Glutamatergic neuron (in vitro differentiated cells): ENCODE measurements at regions not wholly inside any gene's neighbourhood (a gene's known extent, or its start where the extent isn't known, plus 50 kb on each side); places are given as distances from the start of the nearest gene placed in this dataset.

Experiments
- DNase-seq: peaks from one replicate; pipeline ENCODE4 v3.0.0; 2022
- H3K27ac Mint-ChIP-seq: one replicate; pipeline ENCODE4 v1.8.0; 2020; ENCODE audit warnings: mild to moderate bottlenecking, mixed read lengths, inconsistent platforms; ENCODE audit not compliant: unreplicated experiment
- H3K27me3 Mint-ChIP-seq: one replicate; pipeline ENCODE4 v1.8.0; 2020; ENCODE audit warnings: mild to moderate bottlenecking, moderate library complexity, mixed read lengths, inconsistent platforms; ENCODE audit not compliant: unreplicated experiment
- H3K36me3 Mint-ChIP-seq: one replicate; pipeline ENCODE4 v1.8.0; 2020; ENCODE audit warnings: mild to moderate bottlenecking, mixed read lengths, inconsistent platforms; ENCODE audit not compliant: unreplicated experiment
- H3K4me1 Mint-ChIP-seq: one replicate; pipeline ENCODE4 v1.8.0; 2020; ENCODE audit warnings: mild to moderate bottlenecking, low read depth, mixed read lengths, inconsistent platforms; ENCODE audit not compliant: unreplicated experiment
- H3K4me3 Mint-ChIP-seq: one replicate; pipeline ENCODE4 v1.8.0; 2020; ENCODE audit warnings: mild to moderate bottlenecking, mixed read lengths, inconsistent platforms; ENCODE audit not compliant: unreplicated experiment
- H3K9me3 Mint-ChIP-seq: one replicate; pipeline ENCODE4 v1.8.0; 2020; ENCODE audit warnings: mild to moderate bottlenecking, moderate library complexity, mixed read lengths, inconsistent platforms; ENCODE audit not compliant: unreplicated experiment
- CTCF ChIP-seq: fragments of 200-600 bp; sonication (generic); IDR thresholded peaks from one replicate; pipeline ENCODE4 v1.5.0; 2021; ENCODE audit not compliant: partially characterized antibody, unreplicated experiment

DNA sequence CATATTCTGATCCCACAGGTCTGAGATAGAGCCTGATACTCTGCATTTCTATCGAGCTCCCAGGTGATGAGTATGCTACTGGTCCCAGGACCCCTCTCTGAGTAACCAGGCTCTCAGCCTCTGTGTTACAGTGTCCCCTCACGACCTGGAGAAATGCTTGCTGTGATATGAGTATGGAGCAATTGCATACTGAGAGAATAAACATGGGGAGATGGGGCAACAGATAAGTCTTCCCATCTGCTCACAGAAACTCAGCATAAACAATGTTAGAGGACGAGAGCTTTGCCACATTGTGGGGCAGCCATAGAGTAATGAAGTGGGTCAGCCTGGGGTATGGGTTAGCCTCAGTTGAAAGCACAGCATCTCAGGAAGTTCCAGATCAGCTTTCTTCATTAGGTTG is 82.6 kb upstream of the HS3ST1 start:
- H3K36me3 Mint-ChIP-seq: no peaks in the 10 kb centered on the region
- H3K27ac Mint-ChIP-seq: no peak overlapping the region

GRCh38 chr4:11507920-11508319 is 79.2 kb upstream of the HS3ST1 start:
- H3K27ac Mint-ChIP-seq: no peak overlapping the region
- DNase-seq: no peak
- H3K27me3 Mint-ChIP-seq: peaks cover 4% of the 10 kb centered on the region
- H3K36me3 Mint-ChIP-seq: no peaks in the 10 kb centered on the region
- H3K4me3 Mint-ChIP-seq: no peak overlapping the region
- TF ChIP-seq CTCF: no peak
- peaks cover 9% of the 10 kb centered on the region for H3K4me1 Mint-ChIP-seq
- peaks cover 4% of the 10 kb centered on the region for H3K9me3 Mint-ChIP-seq

More for the DNA sequence above, 82.6 kb upstream of the HS3ST1 start:
- Mint-ChIP-seq H3K4me1 (peaks cover 2% of the 10 kb centered on the region), H3K4me3 (no peak overlapping the region), H3K27me3 (peaks cover 3% of the 10 kb centered on the region), H3K9me3 (no peaks in the 10 kb centered on the region)
- DNase-seq: no peak
- TF ChIP-seq CTCF: no peak

DNA sequence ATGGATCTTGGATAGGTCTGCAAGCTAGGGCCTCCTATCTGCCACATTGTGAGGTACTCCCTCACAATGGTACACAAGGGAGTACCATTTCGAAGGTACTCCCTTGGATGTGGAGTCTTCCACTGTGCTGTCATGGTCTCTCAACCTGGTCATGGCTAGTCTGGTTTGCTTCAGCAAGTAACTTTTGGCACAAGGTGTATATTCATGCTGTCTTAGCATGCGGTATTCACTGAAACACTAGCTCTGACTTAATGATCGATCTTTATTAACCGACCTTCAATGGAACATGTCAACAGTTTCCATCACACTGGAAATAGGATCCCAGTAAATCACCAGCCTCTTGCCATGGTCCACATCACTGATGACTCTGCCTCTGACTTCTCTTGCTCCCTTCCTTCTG is 77.5 kb upstream of the HS3ST1 start:
- H3K4me3 Mint-ChIP-seq: no peak overlapping the region
- no peak for DNase-seq
- no peak overlapping the region for H3K27ac Mint-ChIP-seq
- peaks cover 12% of the 10 kb centered on the region for H3K4me1 Mint-ChIP-seq
- peaks cover 5% of the 10 kb centered on the region for H3K27me3 Mint-ChIP-seq
- peaks cover 7% of the 10 kb centered on the region for H3K9me3 Mint-ChIP-seq
- no peaks in the 10 kb centered on the region for H3K36me3 Mint-ChIP-seq
- TF ChIP-seq CTCF: no peak

GRCh38 chr4:11505221-11505971 is 76.7 kb upstream of the HS3ST1 start:
- H3K36me3 Mint-ChIP-seq: no peaks in the 10 kb centered on the region
- peaks cover 7% of the 10 kb centered on the region for H3K9me3 Mint-ChIP-seq
- H3K27ac Mint-ChIP-seq: no peak overlapping the region
- no peak for DNase-seq
- H3K4me3 Mint-ChIP-seq: no peak overlapping the region
- no peak for TF ChIP-seq CTCF
- H3K4me1 Mint-ChIP-seq: peaks cover 10% of the 10 kb centered on the region
- H3K27me3 Mint-ChIP-seq: peaks cover 5% of the 10 kb centered on the region

DNA sequence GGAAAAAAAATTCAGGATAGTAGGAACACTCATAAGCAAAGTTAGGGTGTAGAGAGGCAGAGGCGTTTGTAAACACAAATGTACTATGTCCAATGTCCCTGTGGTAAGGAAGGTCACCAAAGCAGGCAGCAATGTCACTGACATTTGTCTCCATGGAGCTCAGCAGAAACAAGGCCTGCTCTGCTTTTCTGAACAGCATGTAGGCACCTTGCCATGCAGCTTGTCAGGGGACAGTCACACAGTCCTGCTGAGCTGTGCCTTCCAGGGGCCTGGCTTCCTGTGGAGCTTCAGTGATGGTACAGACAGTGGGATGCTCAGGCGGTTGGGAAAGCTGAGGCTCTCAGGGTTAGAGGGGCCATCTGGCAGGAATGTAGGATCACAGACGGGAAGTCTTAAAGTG is 74.5 kb upstream of the HS3ST1 start:
- H3K27ac Mint-ChIP-seq: peak overlapping the region; percentile 71
- H3K4me1 Mint-ChIP-seq: peaks cover 10% of the 10 kb centered on the region
- H3K36me3 Mint-ChIP-seq: no peaks in the 10 kb centered on the region
- no peak for TF ChIP-seq CTCF
- H3K9me3 Mint-ChIP-seq: peaks cover 7% of the 10 kb centered on the region
- H3K4me3 Mint-ChIP-seq: no peak overlapping the region
- peaks cover 5% of the 10 kb centered on the region for H3K27me3 Mint-ChIP-seq
- peak; percentile 28 for DNase-seq
